HL-60/S4 (cell line): ENCODE measurements at regions not wholly inside any gene's neighbourhood (a gene's known extent, or its start where the extent isn't known, plus 50 kb on each side); places are given as distances from the start of the nearest gene placed in this dataset.
"Not testable (repeated sequence)": the region's sequence is repeated elsewhere in the genome, so short reads cannot be mapped to it uniquely, and the experiment has no call there.

Experiments used
- in situ Hi-C: fragments of 300-500 bp; cut with MboI; formaldehyde crosslinking; loops from 2 replicates; pipeline ENCODE4 v1.14.3; 2022; ENCODE audit warnings: low sequenced_read_pairs

GRCh38 chrX:131874300-131874699 is 148.8 kb upstream of the STK26 start:
- in situ Hi-C loops = no loop called here

DNA sequence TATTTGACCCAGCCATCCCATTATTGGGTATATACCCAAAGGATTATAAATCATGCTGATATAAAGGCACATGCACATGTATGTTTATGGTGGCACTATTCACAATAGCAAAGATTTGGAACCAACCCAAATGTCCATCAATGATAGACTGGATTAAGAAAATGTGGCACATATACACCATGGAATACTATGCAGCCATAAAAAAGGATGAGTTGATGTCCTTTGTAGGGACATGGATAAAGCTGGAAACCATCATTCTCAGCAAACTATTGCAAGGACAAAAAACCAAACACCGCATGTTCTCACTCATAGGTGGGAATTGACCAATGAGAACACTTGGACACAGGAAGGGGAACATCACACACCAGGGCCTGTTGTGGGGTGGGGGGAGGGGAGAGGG is 147.3 kb upstream of the STK26 start:
- in situ Hi-C loops = not testable (repeated sequence)

GRCh38 chrX:131881194-131881593 is 141.9 kb upstream of the STK26 start:
- in situ Hi-C loops = no loop called here

- in situ Hi-C loops = not testable (repeated sequence)
Measured at GRCh38 chrX:131885042-131885441, 138.1 kb upstream of the STK26 start.

- in situ Hi-C loops = not testable (repeated sequence)
Measured at GRCh38 chrX:131893857-131894256, 129.2 kb upstream of the STK26 start.

- in situ Hi-C loops = no loop called here
Measured at GRCh38 chrX:131894995-131895394, 128.1 kb upstream of the STK26 start.

- in situ Hi-C loops = no loop called here
Measured at GRCh38 chrX:131895807-131896206, 127.3 kb upstream of the STK26 start.

DNA sequence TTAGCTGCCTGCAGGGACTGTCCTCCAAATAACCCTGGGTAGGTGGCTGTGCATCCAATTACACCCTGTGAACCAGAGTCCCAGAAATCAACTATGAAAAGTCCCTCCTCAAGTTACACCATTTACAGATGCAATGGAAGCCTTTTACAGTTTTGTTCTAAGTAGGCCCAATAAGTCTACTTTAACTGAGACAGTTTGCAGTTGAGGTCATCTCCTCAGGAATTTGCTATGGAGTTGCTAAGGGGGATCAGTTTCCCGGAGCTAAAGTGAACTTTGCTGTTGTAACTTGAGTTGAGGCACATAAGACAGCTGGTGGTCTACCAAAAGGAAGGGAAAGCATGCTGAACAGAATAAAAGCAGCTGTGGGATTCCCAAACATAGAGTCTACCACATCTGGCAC is 121.6 kb upstream of the STK26 start:
- in situ Hi-C loops = no loop called here

DNA sequence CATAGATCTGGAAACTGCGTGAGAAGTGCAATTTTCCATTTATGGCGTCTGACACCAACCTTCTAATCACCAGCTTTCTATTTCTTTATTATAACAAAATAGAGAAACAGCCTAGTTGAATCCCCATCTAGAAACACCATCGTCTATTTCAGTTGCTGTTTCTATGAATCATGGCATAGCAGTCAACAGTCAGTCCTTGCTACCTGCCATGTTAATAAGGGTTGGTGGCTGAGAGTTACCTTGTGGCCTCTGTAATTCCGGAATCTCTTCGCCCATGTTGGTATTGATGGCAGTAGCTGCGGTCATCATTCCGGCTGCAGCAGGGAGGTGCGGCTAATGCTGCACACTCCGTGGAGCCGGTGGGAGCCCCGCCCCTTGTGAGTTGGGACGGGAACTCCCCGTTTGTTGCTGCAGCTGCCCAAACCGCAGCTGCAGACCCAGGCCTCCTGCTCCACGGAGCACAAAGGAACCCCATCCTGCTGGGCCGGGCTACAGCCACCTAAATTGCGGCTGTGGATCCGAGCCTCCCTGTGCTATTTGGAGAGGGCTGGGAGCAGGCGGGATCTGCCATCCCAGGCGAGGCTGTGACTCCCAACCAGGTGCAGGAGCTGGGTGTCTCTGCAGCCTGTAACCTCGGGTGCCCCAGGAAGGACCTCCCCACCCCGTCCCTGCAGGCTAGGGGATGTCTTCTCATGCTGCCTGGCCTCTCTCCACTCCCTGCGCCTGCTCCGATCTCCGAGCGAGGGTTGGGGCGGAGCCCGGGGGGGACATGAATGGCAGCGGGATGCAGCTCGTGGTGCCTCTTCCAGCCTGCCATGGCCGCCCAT is 115.4 kb upstream of the STK26 start:
- in situ Hi-C loops = no loop called here

GRCh38 chrX:131910586-131910985 is 112.5 kb upstream of the STK26 start:
- in situ Hi-C loops = no loop called here

GRCh38 chrX:131915488-131915887 is 107.6 kb upstream of the STK26 start:
- in situ Hi-C loops = no loop called here

DNA sequence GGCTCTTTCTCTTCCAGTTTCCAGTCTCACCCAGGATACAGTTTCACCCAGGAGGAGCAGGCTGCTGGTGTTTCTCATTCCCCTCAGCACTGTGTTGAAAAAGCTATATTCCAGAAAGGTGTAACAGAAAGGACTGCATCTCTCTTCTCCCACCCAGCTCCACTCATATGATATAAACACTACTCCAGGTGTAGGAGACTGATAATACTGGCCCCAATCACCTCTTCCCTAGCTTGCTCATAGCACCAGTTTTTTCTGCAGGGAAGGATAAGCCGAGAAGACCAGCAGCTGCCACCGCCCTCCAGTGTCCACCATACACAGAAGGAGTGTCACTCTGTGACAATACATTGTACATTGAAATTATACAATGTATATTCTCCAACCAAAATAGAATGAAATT is 105.5 kb upstream of the STK26 start:
- in situ Hi-C loops = no loop called here

DNA sequence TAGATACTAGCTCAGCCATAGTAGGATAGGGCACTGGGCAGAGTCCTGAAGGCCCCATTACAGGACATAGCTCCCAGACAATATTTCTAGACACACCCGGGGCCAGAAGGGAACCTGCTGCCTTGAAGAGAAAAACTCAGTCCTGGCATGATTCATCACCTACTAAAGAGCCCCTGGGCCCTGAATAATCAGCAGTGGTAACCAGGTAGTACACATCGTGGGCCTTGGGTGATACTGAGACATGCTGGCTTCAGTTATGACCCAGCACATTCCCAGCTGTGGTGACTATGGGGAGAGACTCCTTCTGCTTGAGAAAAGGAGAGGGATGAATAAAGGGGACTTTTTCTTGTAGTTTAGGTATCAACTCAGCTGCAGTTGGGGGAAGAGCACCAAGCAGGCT is 104.3 kb upstream of the STK26 start:
- in situ Hi-C loops = no loop called here

GRCh38 chrX:131923614-131924250 is 99.4 kb upstream of the STK26 start:
- in situ Hi-C loops = no loop called here

- in situ Hi-C loops = no loop called here
Measured at GRCh38 chrX:131938749-131939148, 84.4 kb upstream of the STK26 start.

GRCh38 chrX:131942034-131942433 is 81.1 kb upstream of the STK26 start:
- in situ Hi-C loops = no loop called here

DNA sequence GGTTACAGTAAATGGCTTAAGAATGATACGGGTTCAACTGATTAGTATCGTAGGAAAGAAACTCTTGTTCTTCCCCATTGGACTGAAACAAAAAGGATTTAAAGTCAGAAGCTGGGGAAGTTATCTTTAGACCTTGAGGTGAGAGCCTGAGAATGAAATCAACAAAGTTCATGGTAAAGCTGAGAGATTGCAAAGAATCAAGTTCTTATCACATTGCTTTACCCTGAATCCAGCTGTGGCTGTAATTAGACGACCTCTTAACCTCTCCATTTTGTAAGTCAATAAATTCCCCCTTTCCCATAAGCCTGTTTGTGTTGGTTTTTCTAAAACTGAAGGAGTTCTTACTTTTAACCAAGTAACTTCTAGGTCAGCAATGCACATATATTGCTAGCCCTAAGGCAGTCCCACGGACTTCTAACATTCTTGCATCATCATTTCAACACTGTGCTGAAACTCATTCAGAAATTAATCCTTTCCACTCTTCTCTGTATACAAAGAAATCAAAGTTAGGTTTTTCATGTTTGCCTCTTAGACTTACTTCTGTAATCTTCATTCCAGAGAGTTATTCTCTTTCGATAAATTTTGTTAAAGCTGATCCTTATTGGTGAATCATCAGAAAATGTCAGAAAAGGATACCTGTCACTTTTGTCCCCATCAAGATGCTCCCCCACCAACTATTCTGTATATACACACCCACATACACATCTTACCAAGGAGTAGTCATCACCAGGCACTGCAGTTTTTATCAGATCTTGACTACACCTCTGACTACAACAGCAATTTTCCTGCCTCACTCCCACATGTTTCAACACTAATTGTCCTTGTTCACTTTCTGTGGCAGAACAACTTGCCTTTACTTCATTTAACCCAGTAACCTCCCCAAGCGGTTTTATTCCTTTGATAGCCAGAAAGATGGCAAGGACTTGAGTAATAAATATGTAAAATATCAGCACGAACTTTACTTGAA is 77.9 kb upstream of the STK26 start:
- in situ Hi-C loops = no loop called here

GRCh38 chrX:131951166-131951565 is 71.9 kb upstream of the STK26 start:
- in situ Hi-C loops = no loop called here

- in situ Hi-C loops = no loop called here
Measured at GRCh38 chrX:131955099-131955777, 67.9 kb upstream of the STK26 start.

- in situ Hi-C loops = no loop called here
Measured at GRCh38 chrX:131958724-131959123, 64.4 kb upstream of the STK26 start.

DNA sequence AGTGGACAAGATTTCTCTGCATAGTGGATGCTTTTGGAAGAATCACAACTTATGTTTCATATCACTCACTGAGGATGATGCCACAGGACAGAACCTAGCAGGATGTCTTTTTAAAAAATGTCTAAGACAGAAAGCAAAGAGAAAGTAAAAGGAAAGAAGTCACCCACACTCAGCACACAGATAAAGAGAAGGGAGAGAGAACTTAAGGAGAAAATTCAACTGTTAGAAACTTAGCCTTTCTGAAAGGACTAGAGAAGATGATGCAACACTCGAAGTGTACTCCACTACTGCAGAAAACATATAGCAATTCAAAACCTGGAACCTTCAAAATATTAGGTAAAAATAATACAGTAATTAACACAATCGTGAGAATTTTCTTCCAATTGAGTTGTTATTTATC is 52.8 kb upstream of the STK26 start:
- in situ Hi-C loops = no loop called here
